ENCODE measurements at regions not wholly inside any gene's neighbourhood (a gene's known extent, or its start where the extent isn't known, plus 50 kb on each side); places are given as distances from the start of the nearest gene placed in this dataset.

GRCh38 chr9:99441829-99442228, 219.7 kb downstream of the SEC61B start:
- no peak for DNase-seq (ENCODE audit: low spot score)

- no peak for DNase-seq (ENCODE audit: low spot score)
Observed at GRCh38 chr9:99445371-99445891, 223.3 kb downstream of the SEC61B start.

GRCh38 chr9:99445920-99446319, 223.8 kb downstream of the SEC61B start:
- DNase-seq (ENCODE audit: low spot score): no peak

GRCh38 chr9:99447951-99448350, 225.9 kb downstream of the SEC61B start:
- no peak for DNase-seq (ENCODE audit: low spot score)

GRCh38 chr9:99449726-99450125, 227.6 kb downstream of the SEC61B start:
- no peak for DNase-seq (ENCODE audit: low spot score)

GRCh38 chr9:99451112-99451606, 229.1 kb downstream of the SEC61B start:
- DNase-seq (ENCODE audit: low spot score): no peak

GRCh38 chr9:99457406-99457805, 235.3 kb downstream of the SEC61B start:
- DNase-seq (ENCODE audit: low spot score): no peak

GRCh38 chr9:99457981-99458380, 235.9 kb downstream of the SEC61B start:
- DNase-seq (ENCODE audit: low spot score): no peak

- DNase-seq (ENCODE audit: low spot score): no peak
Observed at GRCh38 chr9:99459919-99460318, 237.8 kb downstream of the SEC61B start.

- no peak for DNase-seq (ENCODE audit: low spot score)
Observed at GRCh38 chr9:99463131-99463530, 241.0 kb downstream of the SEC61B start.

GRCh38 chr9:99464568-99464967, 242.5 kb downstream of the SEC61B start:
- no peak for DNase-seq (ENCODE audit: low spot score)

GRCh38 chr9:99465231-99465907, 243.3 kb downstream of the SEC61B start:
- DNase-seq (ENCODE audit: low spot score): no peak

GRCh38 chr9:99466104-99466503, 244.0 kb downstream of the SEC61B start:
- DNase-seq (ENCODE audit: low spot score): no peak

- no peak for DNase-seq (ENCODE audit: low spot score)
Observed at GRCh38 chr9:99466781-99467180, 244.7 kb downstream of the SEC61B start.

GRCh38 chr9:99471033-99471432, 249.0 kb downstream of the SEC61B start:
- no peak for DNase-seq (ENCODE audit: low spot score)

- no peak for DNase-seq (ENCODE audit: low spot score)
Observed at GRCh38 chr9:99472240-99472915, 250.3 kb downstream of the SEC61B start.

GRCh38 chr9:99472916-99473245, 250.8 kb downstream of the SEC61B start:
- DNase-seq (ENCODE audit: low spot score): no peak

- DNase-seq (ENCODE audit: low spot score): no peak
Observed at GRCh38 chr9:99474186-99474585, 252.1 kb downstream of the SEC61B start.

GRCh38 chr9:99475401-99476065, 253.5 kb downstream of the SEC61B start:
- no peak for DNase-seq (ENCODE audit: low spot score)

- DNase-seq (ENCODE audit: low spot score): no peak
Observed at GRCh38 chr9:99478469-99479027, 256.5 kb downstream of the SEC61B start.

- no peak for DNase-seq (ENCODE audit: low spot score)
Observed at GRCh38 chr9:99479929-99480328, 257.8 kb downstream of the SEC61B start.

- no peak for DNase-seq (ENCODE audit: low spot score)
Observed at GRCh38 chr9:99485459-99485858, 263.4 kb downstream of the SEC61B start.

- no peak for DNase-seq (ENCODE audit: low spot score)
Observed at GRCh38 chr9:99486684-99487083, 264.6 kb downstream of the SEC61B start.
